SH-SY5Y (cell line): ENCODE measurements at regions not wholly inside any gene's neighbourhood (a gene's known extent, or its start where the extent isn't known, plus 50 kb on each side); places are given as distances from the start of the nearest gene placed in this dataset.

ENCODE experiments used
- GATA2 ChIP-seq: IDR thresholded peaks from 2 replicates; pipeline ENCODE4 v1.6.1; 2011; ENCODE audit warnings: mild to moderate bottlenecking, low read depth, low read length
- GATA3 ChIP-seq: IDR thresholded peaks from 2 replicates; pipeline ENCODE4 v1.6.1; 2011; ENCODE audit warnings: low read depth, mild to moderate bottlenecking, low read length, moderate library complexity

GRCh38 chr12:25745281-25745680, 192.2 kb upstream of the LMNTD1 start:
- TF ChIP-seq GATA2 (no peak), GATA3 (no peak)
